Prostate gland (tissue), 2 donors: ENCODE measurements at regions not wholly inside any gene's neighbourhood (a gene's known extent, or its start where the extent isn't known, plus 50 kb on each side); places are given as distances from the start of the nearest gene placed in this dataset.
"Not testable (repeated sequence)": the region's sequence is repeated elsewhere in the genome, so short reads cannot be mapped to it uniquely, and the experiment has no call there.

Source experiments
- CTCF ChIP-seq, 4 experiments: fragments of 200-600 bp in 2 of 4; fragments of 450-650 bp in 2 of 4; sonication (generic) in 2 of 4; IDR thresholded peaks; 1 replicate in 3 of 4; 2 replicates in 1 of 4; pipeline ENCODE4 v1.5.1; 2016 to 2019; ENCODE audit warnings: antibody characterized with exemption in 4 of 4, mild to moderate bottlenecking in 2 of 4, moderate library complexity in 2 of 4
- POLR2A ChIP-seq: fragments of 450-650 bp; IDR thresholded peaks from one replicate; pipeline ENCODE4 v1.6.1; 2016; ENCODE audit warnings: antibody characterized with exemption, mild to moderate bottlenecking

- not testable (repeated sequence) for TF ChIP-seq POLR2A; CTCF (IDR thresholded peaks at IDR 0.05)
Measured at GRCh38 chr2:195125889-195126288, 531.1 kb upstream of the SLC39A10 start.
